GM12865 (cell line): ENCODE measurements at regions not wholly inside any gene's neighbourhood (a gene's known extent, or its start where the extent isn't known, plus 50 kb on each side); places are given as distances from the start of the nearest gene placed in this dataset.
"Not testable (repeated sequence)": the region's sequence is repeated elsewhere in the genome, so short reads cannot be mapped to it uniquely, and the experiment has no call there.

Experiments used
- DNase-seq: peaks from one replicate; pipeline ENCODE4 v3.0.0; 2010; ENCODE audit warnings: low read depth
- H3K4me3 ChIP-seq: 2 replicates; pipeline ENCODE4 v1.5.1; 2011; ENCODE audit warnings: mild to moderate bottlenecking, low read depth, low read length, control low read depth
- CTCF ChIP-seq: IDR thresholded peaks from 2 replicates; pipeline ENCODE4 v1.5.1; 2011; ENCODE audit warnings: low read length, control low read depth, low read depth, inconsistent platforms; ENCODE audit not compliant: insufficient read depth; ENCODE audit errors: missing control alignments

GRCh38 chr18:961644-962355, 57.1 kb downstream of the ADCYAP1 start:
- no peak overlapping the region for H3K4me3 ChIP-seq
- TF ChIP-seq CTCF: peak; percentile 81
- DNase-seq: peak; percentile 47

- TF ChIP-seq CTCF: no peak
- H3K4me3 ChIP-seq: no peak overlapping the region
- no peak for DNase-seq
Measured at GRCh38 chr18:963276-963675, 58.6 kb downstream of the ADCYAP1 start.

GRCh38 chr18:965921-966758, 61.5 kb downstream of the ADCYAP1 start:
- DNase-seq: no peak
- no peak overlapping the region for H3K4me3 ChIP-seq
- no peak for TF ChIP-seq CTCF

- H3K4me3 ChIP-seq: no peak overlapping the region
- TF ChIP-seq CTCF: no peak
- no peak for DNase-seq
Measured at GRCh38 chr18:966759-967576, 62.3 kb downstream of the ADCYAP1 start.

GRCh38 chr18:968910-969309, 64.2 kb downstream of the ADCYAP1 start:
- DNase-seq, H3K4me3 ChIP-seq: not testable (repeated sequence)

GRCh38 chr18:969311-969710, 64.6 kb downstream of the ADCYAP1 start:
- DNase-seq: not testable (repeated sequence)

GRCh38 chr18:974606-975005, 69.9 kb downstream of the ADCYAP1 start:
- not testable (repeated sequence) for DNase-seq, H3K4me3 ChIP-seq

More at GRCh38 chr18:969311-969710, 64.6 kb downstream of the ADCYAP1 start:
- H3K4me3 ChIP-seq: not testable (repeated sequence)

- not testable (repeated sequence) for H3K4me3 ChIP-seq
Measured at GRCh38 chr18:976393-977128, 71.9 kb downstream of the ADCYAP1 start.

GRCh38 chr18:977327-977726, 72.7 kb downstream of the ADCYAP1 start:
- not testable (repeated sequence) for H3K4me3 ChIP-seq, DNase-seq

More at GRCh38 chr18:976393-977128, 71.9 kb downstream of the ADCYAP1 start:
- DNase-seq: not testable (repeated sequence)

- not testable (repeated sequence) for DNase-seq, H3K4me3 ChIP-seq
Measured at GRCh38 chr18:977732-978131, 73.1 kb downstream of the ADCYAP1 start.
